GM18511 (cell line): ENCODE measurements at regions not wholly inside any gene's neighbourhood (a gene's known extent, or its start where the extent isn't known, plus 50 kb on each side); places are given as distances from the start of the nearest gene placed in this dataset.

Experiments
- ATAC-seq: cut with Tn5 transposase; IDR thresholded peaks from one replicate; pipeline ENCODE4 v1.9.1; 2021; ENCODE audit warnings: mild to moderate bottlenecking, moderate library complexity; ENCODE audit not compliant: unreplicated experiment

DNA sequence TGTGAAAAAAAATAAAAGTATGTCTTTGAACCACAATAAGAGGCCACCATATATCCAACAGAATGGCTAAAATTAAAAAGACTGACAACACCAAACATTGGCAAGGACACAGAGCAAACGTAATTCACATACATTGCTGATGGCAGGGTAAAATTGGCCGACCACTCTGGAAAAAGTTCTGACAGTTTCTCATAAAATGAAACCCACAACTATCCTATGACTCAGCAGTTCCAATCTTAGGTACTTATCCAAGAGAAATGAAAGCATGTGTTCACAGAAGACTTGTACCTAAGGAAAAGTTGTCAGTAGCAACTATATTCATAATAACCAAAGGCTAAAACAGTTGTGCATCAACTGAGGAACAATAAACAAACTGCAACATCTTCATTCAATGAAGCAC, 357.3 kb upstream of the XYLT1 start:
- ATAC-seq, result no peak

DNA sequence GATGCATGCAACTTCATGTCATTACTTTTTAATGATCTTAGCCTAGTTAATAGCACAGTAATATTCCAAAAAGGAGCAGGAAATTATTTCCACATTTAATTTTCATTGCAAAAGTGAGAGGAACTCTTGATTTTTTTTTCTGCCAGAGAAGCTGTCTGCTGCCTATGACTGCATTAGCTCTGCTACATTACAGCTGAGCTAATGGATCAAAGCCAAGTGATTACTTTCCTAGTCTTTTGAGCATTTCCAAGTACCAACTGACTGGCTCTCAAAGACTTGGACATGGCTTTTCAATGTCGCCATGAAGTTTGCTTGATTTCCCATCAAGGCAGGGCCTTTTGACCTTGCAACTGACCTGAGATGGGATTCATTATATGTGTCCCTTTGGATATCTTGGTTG, 356.6 kb upstream of the XYLT1 start:
- no peak for ATAC-seq

DNA sequence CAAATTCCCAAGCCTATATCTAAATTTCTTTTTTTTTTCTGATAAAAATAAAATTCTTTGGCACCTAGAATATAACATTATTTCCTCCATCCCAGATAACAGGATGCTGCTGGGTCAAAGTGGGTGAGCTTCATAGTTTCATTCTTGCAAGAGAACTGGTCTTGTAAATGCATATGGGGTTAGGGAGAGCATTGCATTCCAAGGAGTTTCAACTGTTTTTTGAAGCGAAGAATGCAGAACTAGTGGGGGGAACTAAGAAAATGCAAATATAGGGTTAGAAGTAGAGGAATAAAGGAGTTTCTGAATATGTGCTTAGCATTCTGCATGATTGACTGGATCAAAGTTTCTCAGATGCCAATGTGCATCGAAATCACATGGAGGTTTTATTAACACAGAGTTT, 347.2 kb upstream of the XYLT1 start:
- ATAC-seq, result no peak

DNA sequence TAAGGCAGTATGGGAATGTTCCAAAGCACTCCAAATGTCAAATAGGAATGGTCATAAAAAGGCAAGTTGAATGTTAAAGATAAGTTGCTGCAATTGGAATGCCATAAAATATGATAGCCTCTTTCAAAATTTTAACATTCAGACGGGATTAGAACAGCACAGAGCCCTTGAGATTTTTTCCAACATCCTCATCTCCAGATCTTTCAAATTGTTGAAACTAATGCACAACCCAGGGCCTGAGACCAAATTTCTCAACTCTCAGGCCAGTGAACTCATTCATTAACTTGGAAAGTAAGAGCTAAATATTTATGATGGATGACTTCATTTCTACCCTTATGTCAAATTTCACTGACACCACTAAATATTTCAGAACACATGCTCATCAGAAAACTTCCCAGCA, 346.5 kb upstream of the XYLT1 start:
- ATAC-seq, result no peak

DNA sequence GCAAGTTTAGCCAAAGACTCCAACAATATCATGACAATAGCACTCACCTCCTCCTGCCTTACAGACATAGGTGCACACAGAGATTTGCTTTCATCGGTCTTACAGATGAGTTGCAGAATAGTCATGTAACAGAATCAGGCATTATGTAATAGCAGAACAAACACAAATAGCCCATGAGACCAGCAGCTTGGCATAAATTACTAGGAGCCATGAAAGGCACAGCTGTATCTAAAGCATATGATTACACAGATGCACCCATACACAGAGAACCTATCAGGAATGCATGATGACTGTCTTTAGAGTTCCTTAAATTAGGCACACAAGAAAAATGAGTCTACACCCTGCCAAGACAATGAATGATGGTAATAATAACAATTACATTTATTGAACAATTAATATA, 342.0 kb upstream of the XYLT1 start:
- ATAC-seq, result no peak

DNA sequence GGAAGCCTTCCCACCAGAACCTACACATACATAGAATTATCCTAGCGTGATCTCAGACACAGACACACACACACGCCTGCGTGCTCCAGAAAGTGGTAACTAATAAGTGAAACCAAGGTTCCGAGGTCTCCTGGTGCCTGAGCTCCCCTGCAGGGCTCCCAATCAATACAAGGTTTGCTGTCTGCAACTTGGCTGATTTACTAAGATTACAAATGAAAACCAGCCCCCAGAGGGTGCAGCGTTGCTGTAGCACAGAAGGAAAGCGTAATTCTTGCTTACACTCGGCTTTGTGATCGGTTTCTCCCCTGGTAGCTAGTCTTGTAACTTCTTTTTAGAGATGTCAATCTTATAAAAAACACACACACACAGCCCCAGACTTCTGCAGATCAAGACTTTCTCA, 334.1 kb upstream of the XYLT1 start:
- no peak for ATAC-seq

DNA sequence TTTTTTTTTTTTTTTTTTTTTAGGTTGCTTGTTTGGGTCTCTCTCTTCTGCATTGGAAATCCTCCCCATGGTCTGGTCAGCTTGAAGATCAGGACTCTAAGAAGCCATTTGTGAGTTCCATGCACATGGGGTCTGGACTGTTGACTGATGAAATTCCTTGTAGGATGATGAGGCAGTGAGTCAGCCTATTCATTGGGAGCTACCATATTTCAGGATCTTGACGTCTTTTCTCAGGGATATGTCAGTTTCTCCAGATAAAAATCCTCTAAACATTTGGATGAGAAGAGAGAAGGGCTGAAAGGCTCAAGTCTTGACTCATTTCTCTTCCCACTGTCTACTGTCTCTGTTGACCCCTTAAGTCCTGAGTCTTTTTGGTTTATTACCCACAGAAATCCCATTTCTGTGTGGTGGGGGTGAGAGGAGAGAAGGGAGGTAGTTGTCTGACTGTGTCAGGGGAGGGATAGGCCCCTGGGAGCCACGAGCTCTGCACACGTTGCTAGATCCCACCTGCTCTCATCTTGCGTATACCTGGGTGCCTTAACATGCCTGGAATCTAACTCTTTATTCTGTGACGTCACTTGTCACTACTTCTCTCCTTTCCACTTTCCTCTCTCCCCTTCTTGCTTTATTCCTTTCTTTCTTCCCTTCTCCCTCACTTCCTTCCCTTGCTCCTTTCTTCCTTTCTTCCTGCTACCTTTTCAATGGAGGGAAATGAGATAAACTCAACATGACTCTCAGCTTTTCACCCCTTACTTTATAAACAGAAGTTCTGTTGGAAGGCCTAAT, 333.1 kb upstream of the XYLT1 start:
- no peak for ATAC-seq

DNA sequence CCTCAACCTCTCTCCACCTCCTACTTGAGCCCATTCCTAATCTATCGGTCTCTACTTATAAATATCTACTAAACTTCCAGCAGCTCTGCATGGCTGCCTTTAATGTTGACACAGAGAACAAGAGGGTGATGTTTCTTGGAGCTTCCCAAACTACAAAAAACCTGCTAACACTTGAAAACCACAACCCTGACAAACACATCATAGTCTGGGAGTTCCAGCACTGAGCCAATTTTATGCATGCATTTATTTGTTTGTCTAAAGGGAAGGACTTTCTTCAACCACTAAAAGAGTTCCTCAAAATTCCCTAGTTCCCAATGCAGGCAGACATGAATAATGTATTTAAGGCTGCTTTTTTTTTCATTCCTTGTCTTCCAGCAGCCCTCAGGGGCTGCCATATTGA, 331.8 kb upstream of the XYLT1 start:
- no peak for ATAC-seq

DNA sequence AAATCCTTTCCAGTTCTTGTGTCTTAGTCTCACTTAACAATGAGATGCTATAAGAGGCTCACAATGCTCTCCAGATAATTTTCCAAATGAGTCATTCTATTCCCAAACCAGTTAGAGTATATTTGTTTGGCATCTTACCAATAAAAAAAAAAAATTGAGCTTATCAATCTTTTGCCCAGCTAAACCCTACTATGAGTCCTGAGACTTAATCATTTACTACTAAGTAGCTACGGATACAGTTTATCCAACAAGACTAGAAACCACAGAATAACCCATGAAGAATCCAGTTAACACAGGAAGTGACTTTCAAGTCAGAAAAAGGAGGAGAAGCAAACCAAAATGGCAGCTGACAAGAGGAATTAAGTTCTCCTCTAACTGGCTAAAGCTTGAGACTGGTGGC, 330.3 kb upstream of the XYLT1 start:
- no peak for ATAC-seq

DNA sequence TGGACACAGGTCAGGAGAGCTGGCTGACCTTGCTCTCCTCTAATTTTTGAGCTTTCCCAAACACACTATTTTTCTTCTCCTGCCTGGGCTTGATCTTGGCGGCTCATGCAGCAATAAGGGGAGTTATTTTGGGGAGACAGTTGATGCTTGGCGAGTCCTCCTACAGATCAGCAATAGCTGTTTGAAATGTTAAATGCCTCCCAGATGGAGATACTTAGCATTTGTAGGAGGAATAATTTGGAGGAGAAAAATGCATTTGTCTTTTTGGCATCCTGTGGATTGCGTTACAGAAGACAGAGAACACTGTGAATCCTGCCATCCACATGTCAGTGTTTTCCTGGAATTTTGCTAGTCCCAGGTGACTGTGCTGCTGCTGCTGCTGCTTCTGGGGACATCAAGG, 328.0 kb upstream of the XYLT1 start:
- ATAC-seq, result no peak

DNA sequence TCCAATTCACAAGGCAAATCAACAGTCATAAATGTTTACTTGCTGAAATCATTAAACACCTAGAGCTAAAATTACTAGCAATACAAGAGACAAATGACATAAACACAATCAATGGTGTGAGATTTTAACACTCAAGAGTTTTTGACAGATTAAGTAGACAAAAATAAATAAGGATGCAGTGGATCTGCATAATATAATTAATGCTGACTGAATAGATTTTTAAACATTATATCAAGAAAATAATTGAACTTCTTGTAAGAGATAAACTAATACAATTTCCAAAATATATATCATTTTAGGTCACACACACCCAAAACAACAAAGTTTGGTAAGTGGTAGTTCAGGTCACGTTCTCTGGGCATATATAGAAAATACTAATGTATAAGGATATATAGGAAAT, 322.6 kb upstream of the XYLT1 start:
- no peak for ATAC-seq

DNA sequence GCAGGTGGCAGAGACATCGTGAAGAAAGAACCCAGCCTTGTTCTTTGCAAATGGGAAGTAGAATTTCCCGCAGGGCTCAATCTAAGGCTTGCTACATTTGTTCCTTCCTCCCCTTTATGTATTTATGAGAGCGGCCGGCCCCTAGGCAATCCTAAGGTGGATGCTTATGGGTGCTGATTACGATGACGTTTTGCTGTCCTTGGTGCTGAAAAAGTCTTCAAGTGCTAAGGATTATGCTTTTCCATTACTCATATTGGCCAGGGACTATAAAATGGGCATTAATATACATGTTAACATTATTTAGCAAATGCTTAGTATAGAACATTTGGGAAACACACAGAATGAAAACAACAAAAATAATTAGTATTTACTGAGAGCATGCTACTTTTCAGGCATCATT, 313.3 kb upstream of the XYLT1 start:
- ATAC-seq, result no peak

DNA sequence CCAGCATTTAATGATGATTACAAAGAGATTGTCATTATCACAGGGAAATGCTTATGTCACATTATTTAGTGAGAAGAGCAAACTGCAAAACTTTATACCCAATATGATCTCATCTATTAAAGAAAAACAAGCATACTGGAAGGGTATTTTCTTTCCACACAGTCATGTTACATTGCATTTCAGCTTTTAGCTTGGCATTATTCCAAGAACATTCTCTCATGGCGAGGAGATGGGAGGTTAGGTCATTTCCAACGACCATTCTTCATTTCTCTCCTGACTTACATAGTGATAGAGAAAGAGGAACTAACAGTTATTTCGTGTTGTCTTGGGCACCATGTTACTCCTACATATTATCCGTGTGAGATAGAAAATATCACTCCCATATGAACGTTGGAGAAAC, 309.4 kb upstream of the XYLT1 start:
- no peak for ATAC-seq

DNA sequence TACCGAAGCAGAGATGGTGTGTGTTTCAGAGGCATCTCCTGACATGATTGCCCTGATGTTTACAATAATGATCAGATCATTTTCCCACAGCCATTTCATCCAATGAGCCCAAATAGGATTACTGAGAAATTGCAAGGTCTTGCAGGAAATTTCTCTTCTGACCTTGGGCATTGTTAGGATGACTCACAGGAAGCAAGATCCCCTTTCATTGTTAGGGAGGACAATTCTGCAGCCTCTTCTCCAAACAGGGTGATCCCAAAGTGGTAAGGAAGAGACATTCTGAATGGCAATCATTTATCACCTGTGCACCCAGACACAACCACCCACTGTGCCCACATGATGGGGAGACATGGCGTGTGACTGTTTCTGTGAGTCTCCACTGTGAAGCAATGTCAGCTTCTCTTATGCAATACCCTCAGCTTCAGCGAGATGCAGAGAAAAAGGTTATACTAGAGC, 306.7 kb upstream of the XYLT1 start:
- no peak for ATAC-seq

DNA sequence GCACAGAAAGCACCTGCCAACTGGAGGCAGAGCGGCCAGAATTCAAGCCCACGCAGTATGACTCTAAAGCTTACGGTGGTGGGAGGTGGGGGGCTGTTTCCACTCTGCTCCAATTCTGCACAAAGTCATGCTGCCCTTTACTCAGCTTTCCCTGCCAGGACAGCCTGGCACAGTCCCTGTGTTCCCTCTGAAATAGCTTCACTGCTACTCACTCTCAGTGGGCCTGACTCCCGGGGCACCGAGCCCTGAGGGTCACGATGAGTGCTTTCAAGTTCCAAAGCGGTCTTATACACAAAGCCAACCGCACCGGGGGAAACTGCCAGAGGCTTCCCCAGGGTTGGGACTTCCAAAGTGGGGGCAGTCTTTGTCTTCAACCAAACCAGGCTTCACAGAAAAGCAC, 306.1 kb upstream of the XYLT1 start:
- ATAC-seq, result no peak

DNA sequence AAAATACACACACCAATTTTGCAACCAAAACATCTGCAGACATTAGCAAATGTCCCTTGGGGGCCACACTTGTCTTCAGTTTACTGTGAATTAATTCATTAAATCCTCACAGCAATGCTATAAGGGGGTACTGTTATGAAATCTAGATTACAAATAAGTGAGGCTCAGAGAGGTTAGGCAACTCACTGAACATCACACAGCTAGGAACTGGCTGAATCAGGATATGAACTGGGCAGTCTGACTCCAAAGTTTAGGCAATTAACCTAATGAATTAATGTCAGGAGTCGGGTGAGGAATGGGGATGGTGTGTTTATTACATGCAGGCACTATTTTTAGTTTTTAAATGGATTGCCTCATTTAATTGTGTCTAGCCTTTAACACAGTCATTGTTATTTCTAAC, 305.7 kb upstream of the XYLT1 start:
- no peak for ATAC-seq

DNA sequence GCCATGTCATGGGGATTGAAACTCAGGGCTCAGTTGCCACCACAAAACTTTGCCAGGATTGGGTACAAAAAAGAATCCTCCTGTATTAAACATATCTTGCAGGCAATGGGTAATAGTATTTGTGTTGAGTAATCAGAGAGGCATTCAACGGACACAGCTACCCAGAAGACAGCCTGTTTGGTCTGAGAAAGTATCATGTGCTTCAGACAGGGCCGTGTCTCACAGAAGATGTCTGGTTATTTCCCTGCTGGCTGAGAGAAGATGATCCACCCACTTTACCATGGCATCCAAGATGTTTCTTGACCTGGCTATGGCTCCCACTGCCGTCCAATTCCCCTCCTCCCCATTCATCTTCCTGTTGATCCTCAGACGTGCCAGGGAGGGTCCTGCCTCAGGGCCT, 304.3 kb upstream of the XYLT1 start:
- no peak for ATAC-seq

DNA sequence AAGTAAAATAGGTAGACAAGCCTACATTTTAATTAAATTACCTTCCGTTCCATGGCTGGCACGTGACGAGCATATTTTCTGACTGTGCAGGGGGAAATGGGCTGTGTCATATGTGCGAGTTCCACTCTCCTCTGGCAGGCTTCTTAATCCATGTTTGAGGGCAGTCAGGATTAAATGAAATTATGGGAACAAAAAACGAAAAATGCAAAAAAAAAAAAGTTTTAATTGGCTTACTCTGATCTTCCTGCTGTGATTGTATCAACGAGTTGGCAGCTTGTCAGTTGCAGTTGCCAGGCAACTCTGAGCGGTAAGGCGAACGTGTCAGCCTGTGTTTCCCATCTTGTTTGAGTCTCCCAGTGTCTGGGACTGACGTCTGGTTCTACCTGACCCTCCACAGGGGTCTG, 302.9 kb upstream of the XYLT1 start:
- ATAC-seq, result no peak

DNA sequence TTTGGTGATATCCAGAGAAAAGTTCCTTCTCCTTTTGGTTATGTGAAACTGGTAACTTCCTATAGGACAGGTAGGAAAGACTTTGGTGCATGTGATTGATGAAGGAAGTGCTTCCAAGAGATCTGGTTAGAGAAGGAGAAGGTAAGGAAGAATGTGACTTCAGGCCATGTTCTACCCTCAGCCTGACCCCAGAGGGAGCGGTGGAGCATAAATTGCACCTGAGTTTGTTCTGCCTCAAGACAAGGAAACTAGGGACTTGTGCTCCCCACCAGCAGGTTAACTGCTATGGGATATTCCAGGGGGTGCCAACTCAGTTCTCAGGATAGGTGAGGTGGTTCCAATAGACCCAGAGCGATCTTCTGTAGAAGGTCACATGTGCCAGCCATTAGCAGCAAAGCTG, 299.3 kb upstream of the XYLT1 start:
- no peak for ATAC-seq

DNA sequence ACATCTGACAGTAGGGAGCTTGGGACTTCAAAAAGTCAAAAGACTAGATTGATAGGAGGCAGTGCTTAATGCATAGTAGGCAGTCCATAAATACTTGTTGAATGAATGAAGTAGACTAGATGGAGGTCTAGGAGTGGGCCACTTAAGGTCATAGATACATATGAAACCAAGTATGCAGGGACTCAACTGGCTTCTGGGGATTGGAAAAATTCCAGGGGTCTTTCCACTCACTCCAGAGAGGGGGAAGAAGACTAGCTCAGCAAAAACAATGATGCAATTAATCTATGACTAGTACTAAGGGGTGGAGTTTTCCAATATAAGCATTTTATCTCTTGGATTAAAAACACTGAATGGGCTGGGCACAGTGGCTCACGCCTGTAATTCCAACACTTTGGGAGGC, 298.3 kb upstream of the XYLT1 start:
- ATAC-seq, result no peak

DNA sequence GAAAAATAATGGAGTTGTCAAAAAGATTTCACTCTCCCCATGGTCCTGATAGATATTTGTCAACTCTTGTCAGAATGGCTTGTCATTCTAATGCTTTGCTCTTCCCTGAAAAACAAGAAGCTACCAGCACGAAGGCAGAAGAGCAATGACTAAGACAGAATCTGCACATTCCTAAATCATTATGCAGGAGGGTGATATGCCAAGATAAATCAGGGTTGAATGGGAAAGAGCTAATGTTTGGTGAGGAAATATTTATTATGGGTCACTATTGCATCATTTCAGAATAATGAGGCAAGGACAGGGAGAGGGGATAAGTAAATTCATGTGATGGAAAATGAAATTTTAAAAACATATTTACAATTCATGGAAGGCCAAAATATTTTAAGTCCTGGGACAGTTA, 297.5 kb upstream of the XYLT1 start:
- no peak for ATAC-seq

DNA sequence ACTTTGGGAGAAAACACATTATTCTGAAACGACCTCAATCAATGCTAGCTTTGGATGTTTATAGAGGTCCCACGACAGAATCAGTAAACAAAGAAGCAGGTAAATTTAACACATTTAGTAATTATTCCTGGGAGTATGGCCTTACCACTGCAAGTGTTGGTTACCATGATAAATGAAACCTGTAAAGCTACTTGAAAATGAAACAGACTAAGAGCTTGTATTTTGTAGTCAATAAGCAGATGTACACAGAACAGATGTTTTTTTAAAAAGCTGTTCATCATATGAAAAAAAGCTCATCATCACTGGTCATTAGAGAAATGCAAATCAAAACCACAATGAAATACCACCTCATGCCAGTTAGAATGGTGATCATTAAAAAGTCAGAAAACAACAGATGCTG, 295.3 kb upstream of the XYLT1 start:
- ATAC-seq, result no peak
